Colonic mucosa (tissue), 4 donors: ENCODE measurements at regions not wholly inside any gene's neighbourhood (a gene's known extent, or its start where the extent isn't known, plus 50 kb on each side); places are given as distances from the start of the nearest gene placed in this dataset.

Experiments
- DNase-seq: peaks from one replicate; pipeline ENCODE4 v3.0.0-alpha.2; 2020
- H3K27ac ChIP-seq: fragments of 200-600 bp; one replicate; pipeline ENCODE4 v1.8.0; 2021
- H3K27me3 ChIP-seq: fragments of 200-600 bp; one replicate; pipeline ENCODE4 v1.8.0; 2021
- H3K36me3 ChIP-seq: fragments of 200-600 bp; one replicate; pipeline ENCODE4 v1.8.0; 2021
- H3K4me1 ChIP-seq: fragments of 200-600 bp; one replicate; pipeline ENCODE4 v1.8.0; 2021; ENCODE audit warnings: mild to moderate bottlenecking
- H3K4me3 ChIP-seq: fragments of 200-600 bp; one replicate; pipeline ENCODE4 v1.8.0; 2021
- H3K9ac ChIP-seq, 2 donors: one replicate each; pipeline ENCODE4 v1.7.0; 2013; ENCODE audit warnings: control low read depth in 2 of 2, low read depth in 2 of 2, low read length in 2 of 2
- H3K9me3 ChIP-seq: fragments of 200-600 bp; one replicate; pipeline ENCODE4 v1.8.0; 2021
- CTCF ChIP-seq: fragments of 200-600 bp; IDR thresholded peaks from one replicate; pipeline ENCODE4 v1.8.0; 2022; ENCODE audit warnings: antibody characterized with exemption, mild to moderate bottlenecking
- intact Hi-C: fragments of 100-400 bp; cut with DNase I; formaldehyde crosslinking; loops from one replicate; pipeline ENCODE4 v1.14.1; 2022
- donor health status: healthy.
- donor health status: DM: no; HTN: no; CAD: no.
- donor health status: DM: no; HTN: no; CAD: no.

GRCh38 chr6:74631564-74631963, 574.3 kb downstream of the COL12A1 start:
- Histone ChIP-seq H3K27ac (no peak overlapping the region), H3K36me3 (no peaks in the 10 kb centered on the region), H3K9ac (no peak overlapping the region), H3K4me3 (no peak overlapping the region), H3K4me1 (no peaks in the 10 kb centered on the region), H3K9me3 (no peaks in the 10 kb centered on the region), H3K27me3 (no peaks in the 10 kb centered on the region)
- intact Hi-C loops, result no loop called here
- no peak for TF ChIP-seq CTCF
- no peak for DNase-seq

- Histone ChIP-seq H3K9ac (no peak overlapping the region), H3K36me3 (no peaks in the 10 kb centered on the region), H3K4me3 (no peak overlapping the region), H3K27ac (no peak overlapping the region), H3K4me1 (no peaks in the 10 kb centered on the region), H3K9me3 (no peaks in the 10 kb centered on the region), H3K27me3 (no peaks in the 10 kb centered on the region)
- no peak for TF ChIP-seq CTCF
- intact Hi-C loops, result no loop called here
- DNase-seq, result no peak
Measured at GRCh38 chr6:74626288-74626687, 579.6 kb downstream of the COL12A1 start.

GRCh38 chr6:74623027-74623426, 582.8 kb downstream of the COL12A1 start:
- Histone ChIP-seq H3K9ac (no peak overlapping the region), H3K36me3 (no peaks in the 10 kb centered on the region), H3K27me3 (no peaks in the 10 kb centered on the region), H3K9me3 (no peaks in the 10 kb centered on the region), H3K4me3 (no peak overlapping the region), H3K4me1 (no peaks in the 10 kb centered on the region), H3K27ac (no peak overlapping the region)
- intact Hi-C loops, result no loop called here
- TF ChIP-seq CTCF, result no peak
- no peak for DNase-seq

GRCh38 chr6:74611220-74611619, 594.6 kb downstream of the COL12A1 start:
- Histone ChIP-seq H3K4me1 (no peaks in the 10 kb centered on the region), H3K4me3 (no peak overlapping the region), H3K36me3 (no peaks in the 10 kb centered on the region), H3K9me3 (no peaks in the 10 kb centered on the region), H3K9ac (no peak overlapping the region), H3K27ac (no peak overlapping the region), H3K27me3 (no peaks in the 10 kb centered on the region)
- intact Hi-C loops, result no loop called here
- TF ChIP-seq CTCF, result no peak
- no peak for DNase-seq

GRCh38 chr6:74610352-74610751, 595.5 kb downstream of the COL12A1 start:
- Histone ChIP-seq H3K27me3 (no peaks in the 10 kb centered on the region), H3K9me3 (no peaks in the 10 kb centered on the region), H3K4me3 (no peak overlapping the region), H3K4me1 (no peaks in the 10 kb centered on the region), H3K9ac (no peak overlapping the region), H3K27ac (no peak overlapping the region), H3K36me3 (no peaks in the 10 kb centered on the region)
- TF ChIP-seq CTCF, result no peak
- no peak for DNase-seq
- intact Hi-C loops, result no loop called here

GRCh38 chr6:74609871-74610270, 596.0 kb downstream of the COL12A1 start:
- no peak overlapping the region for H3K9ac ChIP-seq
- no peak for TF ChIP-seq CTCF
- intact Hi-C loops, result no loop called here
- H3K36me3 ChIP-seq, result no peaks in the 10 kb centered on the region
- no peak overlapping the region for H3K27ac ChIP-seq
- H3K27me3 ChIP-seq, result no peaks in the 10 kb centered on the region
- DNase-seq, result no peak
- no peaks in the 10 kb centered on the region for H3K4me1 ChIP-seq
- no peaks in the 10 kb centered on the region for H3K9me3 ChIP-seq
- no peak overlapping the region for H3K4me3 ChIP-seq
